Suppressor macrophage treated with lipopolysaccharide for 1 hour (primary cell): ENCODE measurements at regions not wholly inside any gene's neighbourhood (a gene's known extent, or its start where the extent isn't known, plus 50 kb on each side); places are given as distances from the start of the nearest gene placed in this dataset.
"Not testable (repeated sequence)": the region's sequence is repeated elsewhere in the genome, so short reads cannot be mapped to it uniquely, and the experiment has no call there.

ENCODE experiments used
- DNase-seq, 3 donors: peaks; one replicate each; pipeline ENCODE4 v3.0.0-alpha.2; 2020 to 2022

- no peak for DNase-seq
Measured at GRCh38 chr4:12548678-12549077, 935.5 kb downstream of the RAB28 start.

GRCh38 chr4:12545812-12546211, 938.3 kb downstream of the RAB28 start:
- no peak for DNase-seq

DNA sequence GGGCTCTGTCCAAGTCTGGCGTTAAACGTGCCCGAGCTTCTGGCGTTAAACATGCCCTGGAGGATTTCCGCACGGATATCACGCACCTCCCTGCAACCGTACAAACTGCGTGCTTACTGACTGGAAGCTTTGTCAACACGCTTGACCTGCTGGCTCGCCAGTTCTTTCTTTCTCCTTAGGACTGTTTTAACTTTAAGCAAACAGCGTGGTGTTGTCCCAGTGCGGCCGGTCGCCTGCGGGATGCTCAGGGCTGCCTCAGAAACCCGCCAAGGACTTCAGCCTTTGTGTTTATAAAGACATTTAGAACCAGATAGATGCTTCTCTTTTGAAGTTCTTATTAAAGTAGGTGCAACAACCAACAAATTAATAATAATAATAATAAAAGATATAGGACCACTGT, 946.0 kb downstream of the RAB28 start:
- DNase-seq = no peak

DNA sequence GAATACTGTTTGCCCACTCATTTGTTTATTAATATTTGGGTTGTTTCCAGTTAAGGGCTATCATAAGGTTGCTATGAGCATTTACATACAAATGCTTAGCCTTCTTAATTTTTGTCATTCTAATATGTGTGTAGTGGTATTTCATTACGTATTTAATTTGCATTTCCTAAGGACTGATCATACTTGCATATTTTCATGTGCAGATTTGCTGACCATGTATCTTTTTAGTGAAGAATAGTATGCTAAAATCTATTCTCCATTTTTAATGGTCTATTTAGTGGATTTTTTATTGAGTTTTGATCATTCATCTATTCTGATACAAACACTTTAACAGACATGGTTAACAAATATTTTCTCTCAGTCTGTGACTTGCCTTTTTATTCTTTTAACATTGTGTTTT, 949.5 kb downstream of the RAB28 start:
- no peak for DNase-seq

DNA sequence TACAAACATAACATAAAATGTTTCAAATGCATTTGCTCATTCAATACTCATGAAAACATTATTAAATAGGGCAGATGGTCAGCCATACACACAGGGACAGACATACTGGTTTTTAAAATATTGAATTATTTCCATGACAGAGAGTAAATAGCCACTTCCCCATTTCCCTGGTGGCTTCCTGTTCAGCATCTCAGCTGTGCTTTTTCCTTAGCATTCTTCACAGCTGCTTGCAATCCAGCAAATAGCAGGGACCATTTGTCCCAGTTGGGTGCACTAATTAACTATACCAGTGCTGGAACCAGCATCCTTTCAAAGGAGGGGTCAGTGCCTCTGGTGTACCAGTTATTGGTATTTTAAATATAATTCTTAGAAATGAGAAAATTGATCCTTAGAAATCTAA, 964.7 kb downstream of the RAB28 start:
- DNase-seq = no peak

- no peak for DNase-seq
Measured at GRCh38 chr4:12507868-12508481, 976.2 kb downstream of the RAB28 start.

DNA sequence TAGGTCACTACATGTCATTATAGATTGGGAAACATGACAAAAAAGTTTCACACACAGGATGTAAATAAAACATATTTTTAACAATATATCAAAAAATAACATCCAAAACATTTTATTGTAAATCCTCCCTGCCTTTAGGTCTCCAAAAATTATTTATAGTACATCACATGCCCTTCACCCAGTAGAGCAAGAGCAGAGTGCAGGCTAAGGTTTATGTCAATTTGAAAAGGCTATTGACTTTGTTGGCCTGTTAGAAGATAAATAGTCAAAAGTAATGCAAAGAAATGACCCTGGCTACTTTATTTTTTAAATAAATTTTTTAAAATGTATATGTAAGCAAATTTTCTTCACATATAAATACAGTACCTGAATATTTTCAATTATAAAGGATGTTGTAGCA, 983.7 kb downstream of the RAB28 start:
- DNase-seq = no peak

DNA sequence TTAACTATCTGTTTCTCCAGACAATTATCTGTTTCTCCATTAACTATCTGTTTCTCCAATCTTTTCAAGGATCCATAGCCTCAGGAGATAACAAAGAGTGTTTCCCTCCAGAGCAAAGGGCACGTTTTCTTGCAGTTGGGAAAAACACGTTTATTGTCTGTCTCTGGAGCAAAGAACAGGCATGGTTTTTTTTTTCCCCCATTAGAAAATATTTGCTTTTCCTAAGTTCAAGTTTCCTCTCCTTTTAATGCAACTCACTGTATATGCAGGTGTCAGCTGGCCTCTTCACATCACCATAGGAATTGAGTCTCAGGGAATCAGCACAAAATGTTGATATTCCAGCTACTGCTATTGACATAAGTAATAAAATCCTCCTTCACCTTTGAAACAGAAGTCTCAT, 984.4 kb downstream of the RAB28 start:
- no peak for DNase-seq

GRCh38 chr4:12495211-12495610, 988.9 kb downstream of the RAB28 start:
- no peak for DNase-seq

DNA sequence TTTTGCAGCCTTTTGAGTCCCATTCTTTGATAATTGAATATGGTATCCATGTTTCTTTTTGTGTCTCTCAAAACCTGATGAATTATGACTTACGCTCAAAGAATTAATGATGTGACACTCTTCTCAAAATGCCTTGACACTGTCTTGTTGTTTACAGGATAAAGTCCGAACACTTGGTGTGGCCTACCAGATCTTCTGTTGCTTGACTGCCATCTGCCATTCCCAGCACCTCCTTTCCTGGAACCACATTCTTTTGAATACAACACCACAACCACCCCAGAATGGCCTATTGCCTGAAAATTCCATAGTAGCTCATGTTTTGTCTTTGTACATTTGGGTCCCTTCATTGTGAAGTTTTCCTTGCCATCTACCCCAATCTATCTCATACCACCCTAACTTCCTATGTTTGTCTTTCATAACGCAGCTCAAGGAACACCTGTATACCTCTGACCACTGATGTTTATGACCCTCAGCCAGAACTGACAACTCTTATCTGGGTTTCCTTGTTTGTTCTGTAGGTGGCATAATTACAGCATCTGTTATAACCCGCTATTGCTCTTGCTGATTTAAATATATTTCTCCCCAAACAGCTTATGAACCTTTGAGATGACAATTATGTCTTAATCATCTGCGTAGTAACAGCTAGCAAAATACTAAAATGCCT, 991.3 kb downstream of the RAB28 start:
- DNase-seq = no peak

DNA sequence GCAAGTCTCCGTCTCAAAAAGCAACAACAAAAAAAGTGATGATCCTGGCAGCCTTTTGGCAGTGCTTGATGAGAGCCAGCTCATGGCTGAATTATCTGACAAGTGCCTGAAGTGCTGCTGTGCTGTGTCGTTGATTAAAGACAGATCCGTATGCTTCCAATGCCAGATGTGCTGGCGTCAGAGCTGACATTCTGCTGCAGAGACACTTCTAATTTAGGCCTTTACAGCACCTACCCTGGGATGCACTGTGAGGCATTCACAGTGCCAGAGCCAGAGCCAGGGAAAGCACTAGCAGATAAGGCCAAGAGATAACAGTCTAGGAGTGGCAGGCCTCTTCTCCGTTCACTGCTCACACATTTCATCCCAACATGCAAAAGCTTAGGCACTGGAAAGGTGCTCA, 995.5 kb downstream of the RAB28 start:
- DNase-seq = no peak

DNA sequence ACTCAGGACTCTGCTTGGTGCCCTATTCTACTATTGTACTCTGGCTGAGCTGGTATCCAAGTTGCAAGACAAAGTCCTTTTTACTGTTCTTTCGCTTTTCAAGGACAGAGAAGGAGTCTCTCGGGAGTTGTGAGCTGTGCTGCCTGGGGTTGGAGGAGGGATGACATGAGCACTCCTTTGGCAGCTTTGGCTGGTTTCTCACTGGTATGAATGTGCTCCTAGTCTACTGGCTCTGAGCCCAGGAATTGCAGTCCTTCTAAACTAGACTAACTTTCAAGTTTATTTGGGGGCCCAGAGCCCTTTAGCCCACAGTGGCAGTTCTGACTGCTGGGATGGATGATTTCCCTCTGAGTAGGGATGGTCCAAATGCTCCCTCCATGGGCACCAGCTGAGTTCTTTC, 997.1 kb downstream of the RAB28 start:
- DNase-seq = no peak

- no peak for DNase-seq
Measured at GRCh38 chr4:12472087-12472486, 1012.1 kb downstream of the RAB28 start.

DNA sequence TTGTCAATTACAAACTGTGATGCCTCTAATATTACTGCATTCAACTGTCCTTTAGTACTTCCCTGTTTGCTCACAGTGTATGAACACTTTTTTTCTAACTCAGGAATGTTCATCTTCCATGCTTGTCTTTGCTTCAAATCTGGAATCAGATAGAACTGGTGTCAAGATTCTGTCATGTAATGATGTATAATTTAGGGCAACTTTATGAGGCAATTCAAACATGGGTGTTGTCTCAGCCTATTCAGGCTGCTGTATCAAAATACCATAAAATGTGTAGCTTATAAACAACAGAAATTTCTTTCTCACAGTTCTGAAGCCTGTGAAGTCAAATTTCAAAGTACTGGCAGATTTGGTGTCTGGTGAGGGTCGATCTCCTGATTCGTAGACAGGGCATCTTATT, 1012.9 kb downstream of the RAB28 start:
- DNase-seq = no peak

GRCh38 chr4:12461576-12461975, 1022.6 kb downstream of the RAB28 start:
- not testable (repeated sequence) for DNase-seq

DNA sequence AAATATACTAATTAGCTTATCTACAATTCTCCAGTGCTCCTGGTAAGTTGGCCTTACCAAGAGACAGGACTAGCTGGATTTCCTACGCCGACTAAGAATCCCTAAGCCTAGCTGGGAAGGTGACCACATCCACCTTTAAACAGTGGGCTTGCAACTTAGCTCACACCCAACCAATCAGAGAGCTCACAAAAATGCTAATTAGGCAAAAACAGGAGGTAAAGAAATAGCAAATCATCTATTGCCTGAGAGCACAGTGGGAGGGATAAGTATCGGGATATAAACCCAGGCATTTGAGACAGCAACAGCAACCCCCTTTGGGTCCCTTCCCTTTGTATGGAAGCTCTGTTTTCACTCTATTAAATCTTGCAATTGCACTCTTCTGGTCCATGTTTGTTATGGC, 1025.0 kb downstream of the RAB28 start:
- DNase-seq = no peak

GRCh38 chr4:12458621-12459020, 1025.5 kb downstream of the RAB28 start:
- no peak for DNase-seq

DNA sequence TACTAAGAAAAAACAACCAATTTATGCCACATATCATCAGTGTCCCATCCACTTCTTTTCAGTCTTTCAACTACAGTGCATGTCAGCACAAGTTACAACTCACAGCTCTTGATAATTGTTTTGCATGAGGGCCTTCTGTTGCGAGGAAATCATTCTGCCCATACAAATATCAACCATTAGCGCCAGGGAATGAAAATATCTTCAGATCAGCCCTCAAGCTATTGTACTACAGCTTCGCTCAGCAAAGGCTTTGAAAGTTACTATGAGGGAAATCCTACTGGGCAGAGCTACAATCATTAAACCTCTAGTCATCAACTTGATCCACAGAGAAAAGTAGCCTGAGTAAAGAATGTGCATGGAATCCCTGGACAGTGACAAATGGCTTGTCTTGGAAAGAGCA, 1023.6 kb upstream of the HS3ST1 start:
- DNase-seq = no peak

DNA sequence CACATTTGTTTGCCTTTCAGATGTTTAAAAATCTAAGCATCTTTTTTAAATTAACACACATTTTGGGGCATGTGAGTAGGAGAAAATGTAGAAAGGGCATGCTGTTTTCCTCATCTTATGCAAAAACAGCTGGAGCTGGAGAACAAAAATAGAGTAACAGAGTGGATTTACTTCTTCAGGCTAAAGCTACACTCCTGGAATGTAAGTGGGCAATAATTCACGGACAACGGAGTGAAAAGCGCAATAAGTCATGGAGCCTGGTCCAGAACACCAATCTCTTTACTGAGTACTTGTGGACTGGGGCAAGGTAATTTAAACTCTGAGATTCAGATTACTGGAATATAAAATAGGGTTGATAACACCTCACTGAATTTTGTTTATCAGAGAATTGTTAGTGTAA, 1018.8 kb upstream of the HS3ST1 start:
- no peak for DNase-seq

DNA sequence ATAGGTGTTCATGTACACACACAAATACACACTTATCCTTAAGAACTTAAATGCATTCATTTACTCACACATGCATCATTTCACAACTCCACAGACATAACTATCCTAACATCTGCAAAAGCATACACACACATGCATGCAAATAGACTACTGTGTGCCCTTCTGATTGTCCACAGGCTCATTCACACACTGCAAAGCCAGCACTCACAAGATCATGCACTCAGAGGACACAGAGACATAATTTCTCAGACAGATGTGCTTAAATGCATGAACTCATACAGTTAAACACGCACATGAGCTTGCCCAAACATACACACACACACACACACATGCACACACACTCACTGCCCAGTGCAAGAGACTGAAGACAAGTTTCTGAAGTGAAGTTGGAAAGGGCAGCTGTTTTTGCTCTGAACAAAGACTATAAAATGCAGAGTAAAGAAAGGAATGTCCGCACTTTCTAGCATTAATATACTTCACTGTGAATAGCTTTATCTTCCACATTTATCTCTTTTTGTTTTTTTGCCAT, 1018.0 kb upstream of the HS3ST1 start:
- DNase-seq = no peak

GRCh38 chr4:12446256-12446655, 1017.6 kb upstream of the HS3ST1 start:
- DNase-seq = no peak

DNA sequence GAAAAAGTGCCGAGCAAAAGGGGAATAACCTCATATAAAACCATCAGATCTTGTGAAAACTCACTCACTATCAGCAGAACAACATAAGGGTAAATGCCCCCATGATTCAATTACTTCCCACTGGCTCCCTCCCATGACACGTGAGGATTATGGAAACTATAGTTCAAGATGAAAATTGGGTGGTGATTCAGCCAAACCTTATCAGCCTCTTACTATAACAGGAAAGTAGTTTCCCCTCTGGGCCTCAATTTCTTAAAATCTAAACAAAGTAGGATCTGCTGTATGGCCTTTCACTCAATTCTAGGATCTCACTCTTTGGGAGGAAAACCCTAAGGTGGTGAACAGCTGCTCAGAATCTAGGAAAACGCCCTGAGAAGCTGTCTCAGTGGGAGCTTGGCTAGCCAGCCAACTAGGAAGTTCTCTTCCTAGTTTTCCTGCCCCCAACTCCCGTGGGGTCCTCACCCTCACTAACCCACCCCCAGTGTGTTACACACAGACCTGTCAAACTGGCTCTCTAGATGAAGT, 1017.1 kb upstream of the HS3ST1 start:
- no peak for DNase-seq

DNA sequence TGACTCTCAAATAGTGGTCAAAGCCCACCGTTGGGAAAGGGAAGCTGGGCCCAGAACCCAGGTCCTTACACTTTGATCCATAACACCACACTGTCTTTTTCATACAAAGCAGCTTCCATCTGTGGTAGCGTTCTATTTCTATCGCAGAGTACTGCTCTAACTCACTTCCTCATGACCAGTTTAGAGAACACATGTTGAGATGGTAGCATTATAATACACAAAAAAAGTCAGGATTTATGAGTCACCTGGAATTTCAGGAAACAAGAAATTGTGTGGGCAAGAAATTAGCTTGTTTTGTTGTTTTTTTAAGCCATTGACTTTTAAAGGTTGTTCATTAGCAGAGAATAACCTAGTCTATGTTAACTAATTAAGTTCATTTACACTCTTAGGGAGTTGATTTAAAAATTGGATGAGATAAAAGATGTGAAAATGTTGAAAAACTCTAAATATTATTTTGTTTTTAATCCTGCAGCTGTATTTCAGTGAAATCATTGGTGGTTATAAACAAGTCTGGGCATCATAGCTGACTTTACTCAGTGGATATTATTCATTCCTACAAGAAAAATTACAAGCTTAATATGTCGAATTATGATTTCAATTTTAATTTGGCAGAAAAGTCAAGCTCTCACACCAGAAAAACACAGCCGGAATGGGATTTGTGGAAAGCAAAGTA, 1011.1 kb upstream of the HS3ST1 start:
- no peak for DNase-seq

DNA sequence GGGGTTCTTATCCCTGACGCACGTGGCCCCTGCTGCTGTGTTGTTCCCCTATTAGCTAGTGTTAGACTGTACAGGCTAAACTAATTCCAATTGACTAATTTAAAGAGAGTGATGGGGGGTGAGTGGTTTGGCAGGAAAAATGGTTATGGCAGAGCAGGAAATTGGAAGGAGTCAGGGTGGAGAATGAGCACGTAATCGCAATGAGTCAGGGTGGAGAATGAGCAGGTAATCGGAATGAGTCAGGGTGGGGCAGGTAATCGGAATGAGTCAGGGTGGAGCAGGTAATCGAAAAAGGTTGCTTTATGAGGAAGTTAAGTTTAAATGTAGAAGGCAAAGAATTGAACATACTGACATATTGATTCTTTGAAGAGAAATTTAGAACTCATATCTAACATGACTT, 1002.6 kb upstream of the HS3ST1 start:
- not testable (repeated sequence) for DNase-seq
